ENCODE measurements at regions not wholly inside any gene's neighbourhood (a gene's known extent, or its start where the extent isn't known, plus 50 kb on each side); places are given as distances from the start of the nearest gene placed in this dataset.

- no peak for TF ChIP-seq TFE3 (CRISPR knock-in tag; IDR thresholded peaks at IDR 0.05)
- no peak for TF ChIP-seq RUNX1 (IDR thresholded peaks at IDR 0.05; ENCODE audit: low read depth)
- TF ChIP-seq ZKSCAN8 (CRISPR knock-in tag; IDR thresholded peaks at IDR 0.05) = no peak
- no peak for TF ChIP-seq EP400 (IDR thresholded peaks at IDR 0.05)
- TF ChIP-seq SIN3A (IDR thresholded peaks at IDR 0.05; ENCODE audit: borderline replicate concordance in 2 of 2, control insufficient read depth in 1 of 2, low read depth in 2 of 2, low read length in 2 of 2) = no peak
- TF ChIP-seq MTF1 (CRISPR knock-in tag; IDR thresholded peaks at IDR 0.05; ENCODE audit: borderline replicate concordance) = no peak
- TF ChIP-seq ILF3 (IDR thresholded peaks at IDR 0.05; ENCODE audit: borderline replicate concordance) = no peak
- no peak for TF ChIP-seq TAF7 (tag; IDR thresholded peaks at IDR 0.05)
- TF ChIP-seq ZNF830 (CRISPR knock-in tag; IDR thresholded peaks at IDR 0.05) = no peak
- TF ChIP-seq TCF7 (IDR thresholded peaks at IDR 0.05; ENCODE audit: borderline replicate concordance) = no peak
- no peak for TF ChIP-seq RBM14 (IDR thresholded peaks at IDR 0.05; ENCODE audit: borderline replicate concordance, insufficient read depth, low read depth, low read length)
- no peak for TF ChIP-seq EGR1 (conservative IDR thresholded peaks at IDR 0.05)
- no peak for TF ChIP-seq MYBL2 (IDR thresholded peaks at IDR 0.05; ENCODE audit: low read depth)
- no peak for TF ChIP-seq MYBL2 (CRISPR knock-in tag; IDR thresholded peaks at IDR 0.05; ENCODE audit: borderline replicate concordance)
- no peak for TF ChIP-seq ZNF57 (CRISPR knock-in tag; IDR thresholded peaks at IDR 0.05)
- TF ChIP-seq CREM (IDR thresholded peaks at IDR 0.05; ENCODE audit: low read depth) = 0 out of 2 replicates have a peak, but pooled peaks have one; percentile 15
- TF ChIP-seq SMARCA4 (IDR thresholded peaks at IDR 0.05) = peak; percentile 41; the same call in 1 of the 2 replicates
- TF ChIP-seq TEAD2 (tag; IDR thresholded peaks at IDR 0.05) = no peak
- no peak for TF ChIP-seq NR1H2 (CRISPR knock-in tag; IDR thresholded peaks at IDR 0.05)
- TF ChIP-seq SP1 (CRISPR knock-in tag; IDR thresholded peaks at IDR 0.05) = no peak
- 0 out of 2 replicates have a peak, but pooled peaks have one; percentile 33 for TF ChIP-seq ARID3A (IDR thresholded peaks at IDR 0.05; ENCODE audit: borderline replicate concordance, low read depth, low read length)
- 0 out of 2 replicates have a peak, but pooled peaks have one; percentile 19 for TF ChIP-seq FOXJ2 (tag; IDR thresholded peaks at IDR 0.05)
- no peak for TF ChIP-seq MBD2 (IDR thresholded peaks at IDR 0.05; ENCODE audit: borderline replicate concordance, low read depth)
- no peak for TF ChIP-seq ZNF121 (CRISPR knock-in tag; conservative IDR thresholded peaks at IDR 0.05)
- TF ChIP-seq CHD1 (IDR thresholded peaks at IDR 0.05; ENCODE audit: low read length) = no peak
- TF ChIP-seq, protein P1, sequence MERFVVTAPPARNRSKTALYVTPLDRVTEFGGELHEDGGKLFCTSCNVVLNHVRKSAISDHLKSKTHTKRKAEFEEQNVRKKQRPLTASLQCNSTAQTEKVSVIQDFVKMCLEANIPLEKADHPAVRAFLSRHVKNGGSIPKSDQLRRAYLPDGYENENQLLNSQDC (CRISPR knock-in tag; IDR thresholded peaks at IDR 0.05) = no peak
- no peak for TF ChIP-seq SMAD4 (CRISPR knock-in tag; conservative IDR thresholded peaks at IDR 0.05)
Observed at GRCh38 chr21:14657241-14658008, 111.3 kb upstream of the SAMSN1 start (continued).

Measured in K562 (cell line).